SK-N-MC (cell line): ENCODE measurements at regions not wholly inside any gene's neighbourhood (a gene's known extent, or its start where the extent isn't known, plus 50 kb on each side); places are given as distances from the start of the nearest gene placed in this dataset.

ENCODE experiments used
- DNase-seq: peaks from one replicate; pipeline ENCODE4 v3.0.0-alpha.2; 2011; ENCODE audit warnings: low read depth, low spot score
- H3K27ac ChIP-seq: fragments of 200-600 bp; sonication (generic); 2 replicates; pipeline ENCODE4 v1.5.1; 2016; ENCODE audit warnings: mixed run types
- H3K36me3 ChIP-seq: fragments of 200-600 bp; sonication (generic); 2 replicates; pipeline ENCODE4 v1.6.1; 2017; ENCODE audit warnings: antibody characterized with exemption, low read length, mixed read lengths; ENCODE audit not compliant: insufficient read depth
- H3K4me3 ChIP-seq: fragments of 200-600 bp; sonication (generic); 2 replicates; pipeline ENCODE4 v1.5.1; 2016
- H3K9ac ChIP-seq: fragments of 200-600 bp; sonication (generic); 2 replicates; pipeline ENCODE4 v1.8.0; 2017; ENCODE audit warnings: mixed run types, mixed read lengths; ENCODE audit not compliant: insufficient read length
- H3K9me3 ChIP-seq: fragments of 200-600 bp; sonication (generic); 2 replicates; pipeline ENCODE4 v1.6.1; 2017; ENCODE audit warnings: low read depth, mild to moderate bottlenecking, antibody characterized with exemption, low read length, moderate library complexity, mixed read lengths
- EZH2 ChIP-seq: fragments of 200-600 bp; sonication (generic); IDR thresholded peaks from one replicate; pipeline ENCODE4 v1.6.1; 2017; ENCODE audit warnings: antibody characterized with exemption
- FOXP2 ChIP-seq: optimal IDR thresholded peaks from 2 replicates; pipeline ENCODE3; 2011; ENCODE audit warnings: mild to moderate bottlenecking, moderate library complexity; ENCODE audit not compliant: insufficient read depth; ENCODE audit errors: extremely low read length, control extremely low read depth
- POLR2AphosphoS5 ChIP-seq: IDR thresholded peaks from 2 replicates; pipeline ENCODE4 v1.6.1; 2012; ENCODE audit warnings: mild to moderate bottlenecking, low read depth, low read length, borderline replicate concordance

- DNase-seq: no peak
- TF ChIP-seq FOXP2 (no peak), EZH2 (no peak), POLR2AphosphoS5 (no peak)
- H3K27ac ChIP-seq: no peak overlapping the region
- H3K9ac ChIP-seq: no peak overlapping the region
- H3K36me3 ChIP-seq: no peaks in the 10 kb centered on the region
- H3K9me3 ChIP-seq: no peaks in the 10 kb centered on the region
- H3K4me3 ChIP-seq: no peak overlapping the region
Measured at GRCh38 chr2:66890166-66890742, 455.3 kb downstream of the MEIS1 start.

DNA sequence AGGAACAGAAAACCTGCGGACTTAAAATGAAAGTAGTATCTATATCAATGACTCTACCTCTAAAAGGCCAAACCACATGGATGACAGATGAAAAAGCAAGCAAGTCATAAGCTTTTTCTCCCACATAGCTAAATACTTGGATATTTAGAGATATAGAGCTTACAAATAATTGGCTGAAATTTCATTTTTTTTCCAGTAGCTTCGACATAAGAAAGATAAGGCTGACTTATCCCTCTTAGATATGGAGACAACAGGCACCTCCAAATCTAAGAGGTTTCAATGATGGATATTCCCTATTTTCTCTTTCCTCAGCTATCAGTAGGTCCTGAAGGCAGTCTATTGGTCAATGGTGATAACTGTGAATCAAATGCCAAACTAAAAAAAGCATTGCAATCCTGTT lies 460.3 kb downstream of the MEIS1 start:
- no peak overlapping the region for H3K4me3 ChIP-seq
- H3K9ac ChIP-seq: no peak overlapping the region
- no peak for TF ChIP-seq FOXP2
- no peak for TF ChIP-seq EZH2
- TF ChIP-seq POLR2AphosphoS5: no peak
- no peak for DNase-seq
- H3K27ac ChIP-seq: no peak overlapping the region
- no peaks in the 10 kb centered on the region for H3K9me3 ChIP-seq
- H3K36me3 ChIP-seq: no peaks in the 10 kb centered on the region

DNA sequence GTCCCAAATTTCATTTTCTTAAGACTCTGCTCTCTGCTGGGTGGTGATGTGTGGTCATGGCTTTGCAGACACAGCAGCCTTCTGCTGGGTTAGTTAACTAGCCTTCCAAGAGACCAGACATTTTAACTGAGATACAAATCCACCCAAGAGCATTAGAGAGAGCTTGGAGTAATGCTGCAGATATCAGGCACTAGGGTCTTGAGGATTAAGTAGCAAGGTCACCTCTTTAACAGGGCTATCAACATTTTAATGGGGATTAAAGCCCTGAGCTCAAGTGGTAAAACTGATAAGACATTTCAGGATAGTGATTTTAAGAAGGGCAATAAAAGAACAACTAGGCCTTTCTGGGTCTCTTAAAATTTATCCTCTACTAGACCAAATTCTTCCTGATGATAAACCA lies 461.2 kb downstream of the MEIS1 start:
- no peak for DNase-seq
- H3K4me3 ChIP-seq: no peak overlapping the region
- H3K9me3 ChIP-seq: no peaks in the 10 kb centered on the region
- no peaks in the 10 kb centered on the region for H3K36me3 ChIP-seq
- TF ChIP-seq FOXP2 (no peak), EZH2 (no peak), POLR2AphosphoS5 (no peak)
- no peak overlapping the region for H3K9ac ChIP-seq
- no peak overlapping the region for H3K27ac ChIP-seq

DNA sequence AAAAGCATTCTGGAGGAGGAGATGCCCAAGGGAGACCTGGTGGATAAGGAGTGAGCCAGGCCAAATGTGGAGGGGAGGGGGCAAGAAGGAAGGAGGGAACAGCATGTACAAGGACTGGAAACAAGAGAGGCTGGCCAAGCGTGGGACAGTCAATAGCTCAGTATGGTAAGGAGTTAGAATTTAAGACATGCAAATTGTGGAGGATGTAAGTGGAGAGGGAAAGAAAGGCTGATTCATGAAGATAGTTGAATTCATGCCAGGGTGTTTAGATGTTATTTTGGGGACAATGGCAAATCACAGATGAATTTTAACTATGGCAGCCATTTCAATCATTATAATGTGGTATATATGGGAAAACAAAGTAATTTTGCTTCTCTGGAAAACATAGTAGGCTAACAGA lies 462.3 kb downstream of the MEIS1 start:
- peak overlapping the region; percentile 32; the same call in 1 of the 2 replicates for H3K4me3 ChIP-seq
- no peak for TF ChIP-seq FOXP2
- no peak for TF ChIP-seq EZH2
- no peak for TF ChIP-seq POLR2AphosphoS5
- no peak for DNase-seq
- peak overlapping the region; percentile 87 for H3K27ac ChIP-seq
- no peaks in the 10 kb centered on the region for H3K9me3 ChIP-seq
- H3K9ac ChIP-seq: no peak overlapping the region
- no peaks in the 10 kb centered on the region for H3K36me3 ChIP-seq

DNA sequence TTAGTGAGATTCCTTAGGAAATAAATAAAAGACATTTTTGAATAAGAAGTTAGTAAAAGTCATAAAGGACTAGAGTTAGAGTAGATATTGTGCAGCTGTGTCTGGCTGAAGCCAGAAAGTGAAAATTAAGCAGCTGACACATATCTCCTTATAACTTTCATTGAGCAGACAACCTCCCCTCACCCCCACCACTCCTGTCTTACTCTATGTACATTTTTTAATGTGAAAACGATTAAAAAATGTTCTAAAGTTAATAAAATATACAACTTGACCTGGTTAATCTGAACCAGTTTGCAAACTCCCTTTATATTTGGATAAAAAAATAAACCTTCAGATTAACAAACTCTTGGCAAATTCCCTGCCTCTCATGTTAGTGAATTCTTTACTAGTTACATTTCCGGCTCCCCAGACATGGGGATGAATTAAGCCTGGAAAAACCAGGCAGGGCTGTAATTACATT lies 462.8 kb downstream of the MEIS1 start:
- DNase-seq: no peak
- no peak for TF ChIP-seq EZH2
- Histone ChIP-seq H3K36me3 (no peaks in the 10 kb centered on the region), H3K9ac (no peak overlapping the region), H3K27ac (peak overlapping the region; percentile 87), H3K9me3 (no peaks in the 10 kb centered on the region), H3K4me3 (peak overlapping the region; percentile 32; the same call in 1 of the 2 replicates)

GRCh38 chr2:66899109-66899508 lies 464.2 kb downstream of the MEIS1 start:
- no peak for TF ChIP-seq POLR2AphosphoS5
- no peak for TF ChIP-seq EZH2
- no peak for TF ChIP-seq FOXP2
- H3K4me3 ChIP-seq: no peak overlapping the region
- H3K36me3 ChIP-seq: no peaks in the 10 kb centered on the region
- no peak overlapping the region for H3K27ac ChIP-seq
- no peaks in the 10 kb centered on the region for H3K9me3 ChIP-seq
- no peak overlapping the region for H3K9ac ChIP-seq
- DNase-seq: no peak

DNA sequence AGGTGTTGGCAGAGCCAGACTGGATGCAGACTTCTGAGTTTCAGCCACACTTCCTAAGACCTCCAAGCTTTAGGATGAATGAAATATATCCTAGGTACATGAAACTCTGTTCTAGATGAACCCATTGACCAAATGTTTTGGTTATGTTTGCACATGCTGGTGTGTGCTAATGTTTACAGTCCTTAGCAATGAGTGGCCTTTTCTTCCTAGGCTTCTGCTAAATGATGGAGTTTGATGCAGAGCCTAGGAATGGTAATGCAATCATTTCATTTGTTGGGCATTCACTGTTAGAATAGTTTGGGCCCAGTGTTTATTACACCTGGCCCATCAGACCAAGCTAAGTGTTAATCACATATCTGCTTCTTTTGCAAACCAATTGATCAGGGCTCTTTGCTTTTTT lies 464.7 kb downstream of the MEIS1 start:
- no peak for TF ChIP-seq FOXP2
- Histone ChIP-seq H3K4me3 (no peak overlapping the region), H3K36me3 (no peaks in the 10 kb centered on the region), H3K27ac (no peak overlapping the region), H3K9ac (no peak overlapping the region), H3K9me3 (no peaks in the 10 kb centered on the region)
- no peak for DNase-seq

- Histone ChIP-seq H3K9me3 (no peaks in the 10 kb centered on the region), H3K4me3 (no peak overlapping the region), H3K9ac (no peak overlapping the region), H3K27ac (no peak overlapping the region), H3K36me3 (no peaks in the 10 kb centered on the region)
- TF ChIP-seq FOXP2: no peak
- no peak for TF ChIP-seq POLR2AphosphoS5
- TF ChIP-seq EZH2: no peak
- DNase-seq: no peak
Measured at GRCh38 chr2:66901344-66901743, 466.4 kb downstream of the MEIS1 start.

DNA sequence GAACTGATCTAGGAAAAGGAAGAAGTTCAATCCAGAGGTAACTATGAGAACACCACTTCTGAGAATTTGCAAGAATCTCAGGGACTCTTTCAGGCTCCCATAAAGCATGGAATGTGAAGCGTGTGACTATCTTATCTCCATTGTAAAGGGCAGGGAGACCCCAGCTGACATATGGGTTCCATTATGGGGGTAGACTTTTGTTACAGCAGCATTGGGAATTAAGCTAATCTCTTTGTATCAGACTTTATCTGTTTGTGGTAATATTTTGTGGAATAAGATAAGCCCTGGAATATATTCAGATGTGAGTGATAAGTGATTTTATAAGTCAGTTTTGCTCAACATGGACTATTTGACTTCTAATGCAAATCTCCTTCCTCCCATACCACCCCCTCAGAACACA lies 468.3 kb downstream of the MEIS1 start:
- TF ChIP-seq POLR2AphosphoS5 (no peak), EZH2 (no peak), FOXP2 (no peak)
- no peak for DNase-seq
- Histone ChIP-seq H3K9me3 (no peaks in the 10 kb centered on the region), H3K4me3 (no peak overlapping the region), H3K27ac (no peak overlapping the region), H3K36me3 (no peaks in the 10 kb centered on the region), H3K9ac (no peak overlapping the region)
